ENCODE measurements at regions not wholly inside any gene's neighbourhood (a gene's known extent, or its start where the extent isn't known, plus 50 kb on each side); places are given as distances from the start of the nearest gene placed in this dataset.

- no peak for TF ChIP-seq CTCF (IDR thresholded peaks at IDR 0.05; ENCODE audit: control extremely low read depth in 1 of 3, insufficient read depth in 1 of 3, low read depth in 1 of 3, low read length in 3 of 3)
- no peak for TF ChIP-seq CHD2 (IDR thresholded peaks at IDR 0.05; ENCODE audit: low read length)
- TF ChIP-seq RFX5 (IDR thresholded peaks at IDR 0.05; ENCODE audit: borderline replicate concordance, low read depth, low read length) = no peak
- TF ChIP-seq EZH2 (IDR thresholded peaks at IDR 0.05; ENCODE audit: low read depth, low read length, severe bottlenecking) = no peak
- no peak for TF ChIP-seq POLR2AphosphoS5 (IDR thresholded peaks at IDR 0.05; ENCODE audit: low read depth, low read length)
- TF ChIP-seq TAF1 (IDR thresholded peaks at IDR 0.05; ENCODE audit: low read depth, low read length) = no peak
- TF ChIP-seq RXRA (IDR thresholded peaks at IDR 0.05; ENCODE audit: insufficient read depth, low read depth, low read length) = no peak
- no peak for TF ChIP-seq SP2 (IDR thresholded peaks at IDR 0.05; ENCODE audit: low read length)
- no peak for TF ChIP-seq POLR2A (IDR thresholded peaks at IDR 0.05; ENCODE audit: control extremely low read depth in 1 of 2, low read depth in 2 of 2, low read length in 2 of 2)
- TF ChIP-seq HDAC2 (IDR thresholded peaks at IDR 0.05; ENCODE audit: borderline replicate concordance in 1 of 2, low read depth in 2 of 2, low read length in 2 of 2) = no peak
- TF ChIP-seq SIRT6 (IDR thresholded peaks at IDR 0.05; ENCODE audit: low read length) = no peak
- no peak for TF ChIP-seq POU5F1 (IDR thresholded peaks at IDR 0.05; ENCODE audit: low read depth, low read length)
- no peak for TF ChIP-seq NRF1 (IDR thresholded peaks at IDR 0.05; ENCODE audit: low read depth, low read length)
Observed at GRCh38 chr2:60321816-60322215, 231.6 kb downstream of the BCL11A start.
